Adrenal gland (tissue), 9 donors: ENCODE measurements at regions not wholly inside any gene's neighbourhood (a gene's known extent, or its start where the extent isn't known, plus 50 kb on each side); places are given as distances from the start of the nearest gene placed in this dataset.

Source experiments
- DNase-seq, 7 donors: peaks; one replicate each; pipeline ENCODE4 v3.0.0-alpha.2; 2019 to 2020
- H3K27ac ChIP-seq, 5 donors: fragments of 200-600 bp; sonication (generic) in 4 of 5; 1 replicate in 3 of 5; 2 replicates in 2 of 5; pipeline versions ENCODE4 v1.5.1 to v1.8.0; 2016 to 2020; ENCODE audit warnings: mild to moderate bottlenecking in 1 of 5
- H3K27me3 ChIP-seq: fragments of 200-600 bp; 2 replicates; pipeline ENCODE4 v1.8.0; 2021
- H3K36me3 ChIP-seq, 2 donors: fragments of 200-600 bp; replicated peaks in 1 of 2; 1 replicate in 1 of 2; 2 replicates in 1 of 2; pipeline versions ENCODE4 v1.5.1 to v1.8.0; 2018 to 2022
- H3K4me1 ChIP-seq, 2 donors: fragments of 200-600 bp; replicated peaks in 1 of 2; 1 replicate in 1 of 2; 2 replicates in 1 of 2; pipeline versions ENCODE4 v1.5.1 to v1.8.0; 2018 to 2021
- H3K4me3 ChIP-seq, 4 donors: fragments of 200-600 bp; sonication (generic) in 3 of 4; one replicate each; pipeline ENCODE4 v1.5.1; 2016 to 2018
- H3K9me3 ChIP-seq, 3 donors: fragments of 200-600 bp; sonication (generic) in 1 of 3; replicated peaks in 1 of 3; 1 replicate in 2 of 3; 2 replicates in 1 of 3; pipeline versions ENCODE4 v1.5.1 to v1.8.0; 2016 to 2021
- POLR2A ChIP-seq, 2 donors: fragments of 450-650 bp; IDR thresholded peaks; one replicate each; pipeline ENCODE4 v1.6.1; 2017; ENCODE audit warnings: antibody characterized with exemption in 2 of 2, mild to moderate bottlenecking in 2 of 2, moderate library complexity in 1 of 2
- WGBS, 4 donors: extraction: QIAGEN DNeasy Blood & Tissue Kit in 2 of 4; methylation state at CpG; one replicate each; pipeline versions ENCODE4 v1.1.5 to v1.1.7; 2013 to 2017; 5-methylcytosine and 5-hydroxymethylcytosine counted together
- intact Hi-C, 2 donors: fragments of 100-400 bp; cut with DNase I; formaldehyde crosslinking; loops; one replicate each; pipeline versions ENCODE4 v1.14.1 to v1.15.0; 2022 to 2023
- TF ChIP-seq, protein P1 (sequence below), 6 experiments: fragments of 450-650 bp in 4 of 6; fragments of 200-600 bp in 2 of 6; sonication (generic) in 1 of 6; IDR thresholded peaks; 1 replicate in 5 of 6; 2 replicates in 1 of 6; pipeline versions ENCODE4 v1.5.1 to v1.8.0; 2016 to 2021; ENCODE audit warnings: antibody characterized with exemption in 6 of 6, mild to moderate bottlenecking in 2 of 6, moderate library complexity in 1 of 6
- donor health status: healthy with polysubstance abuse.
- donor health status: Bipolar disorder and iron deficiency.
- donor health status: DM: yes; HTN: yes; CAD: no.
- donor health status: DM: no; HTN: no; CAD: no.
- donor health status: DM: no; HTN: no; CAD: no.

DNA sequence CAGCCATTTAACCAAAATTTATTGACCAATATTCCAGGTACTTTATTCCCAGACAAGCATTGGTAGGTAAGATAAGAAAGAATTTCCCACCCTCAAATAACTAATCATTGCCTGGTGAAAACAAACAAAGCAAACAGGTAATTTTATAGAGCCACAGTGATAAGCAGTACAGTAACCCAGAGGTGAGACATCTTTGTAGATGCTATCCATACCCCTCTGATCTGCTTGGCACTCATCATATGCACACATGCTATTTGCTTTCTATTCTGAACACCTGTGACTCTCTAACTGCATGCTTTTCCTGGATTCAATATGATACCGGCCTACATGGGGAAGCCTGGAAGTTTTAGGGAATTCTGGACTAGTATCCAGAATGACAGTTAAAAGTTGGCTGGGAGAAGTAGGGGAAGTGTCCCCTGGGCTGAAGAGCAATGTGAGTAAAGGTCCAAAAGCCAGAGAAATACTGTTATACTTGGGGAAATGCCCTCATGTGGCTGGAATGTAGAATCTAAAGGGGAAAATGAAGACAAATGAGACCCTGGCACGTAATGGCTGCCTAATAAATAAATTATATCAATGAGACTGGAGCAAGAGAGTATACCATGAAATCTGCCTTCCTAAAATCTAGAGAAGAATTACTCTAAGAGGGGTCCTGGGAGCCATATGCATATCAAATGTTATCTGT, 243.8 kb upstream of the ADAMTSL1 start:
- intact Hi-C loops, result no loop called here
- Histone ChIP-seq H3K27ac (no peak overlapping the region), H3K4me1 (no peaks in the 10 kb centered on the region), H3K27me3 (peaks cover 7% of the 10 kb centered on the region), H3K9me3 (no peaks in the 10 kb centered on the region), H3K4me3 (no peak overlapping the region), H3K36me3 (no peaks in the 10 kb centered on the region)
- DNase-seq, result no peak
- no peak for TF ChIP-seq POLR2A (IDR thresholded peaks at IDR 0.05)
- TF ChIP-seq, protein P1, sequence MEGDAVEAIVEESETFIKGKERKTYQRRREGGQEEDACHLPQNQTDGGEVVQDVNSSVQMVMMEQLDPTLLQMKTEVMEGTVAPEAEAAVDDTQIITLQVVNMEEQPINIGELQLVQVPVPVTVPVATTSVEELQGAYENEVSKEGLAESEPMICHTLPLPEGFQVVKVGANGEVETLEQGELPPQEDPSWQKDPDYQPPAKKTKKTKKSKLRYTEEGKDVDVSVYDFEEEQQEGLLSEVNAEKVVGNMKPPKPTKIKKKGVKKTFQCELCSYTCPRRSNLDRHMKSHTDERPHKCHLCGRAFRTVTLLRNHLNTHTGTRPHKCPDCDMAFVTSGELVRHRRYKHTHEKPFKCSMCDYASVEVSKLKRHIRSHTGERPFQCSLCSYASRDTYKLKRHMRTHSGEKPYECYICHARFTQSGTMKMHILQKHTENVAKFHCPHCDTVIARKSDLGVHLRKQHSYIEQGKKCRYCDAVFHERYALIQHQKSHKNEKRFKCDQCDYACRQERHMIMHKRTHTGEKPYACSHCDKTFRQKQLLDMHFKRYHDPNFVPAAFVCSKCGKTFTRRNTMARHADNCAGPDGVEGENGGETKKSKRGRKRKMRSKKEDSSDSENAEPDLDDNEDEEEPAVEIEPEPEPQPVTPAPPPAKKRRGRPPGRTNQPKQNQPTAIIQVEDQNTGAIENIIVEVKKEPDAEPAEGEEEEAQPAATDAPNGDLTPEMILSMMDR (IDR thresholded peaks at IDR 0.05), result no peak
- WGBS, 4 donors, result 72 to 86% (median 77%) methylated on average over 2 of the region's 2 CpGs

DNA sequence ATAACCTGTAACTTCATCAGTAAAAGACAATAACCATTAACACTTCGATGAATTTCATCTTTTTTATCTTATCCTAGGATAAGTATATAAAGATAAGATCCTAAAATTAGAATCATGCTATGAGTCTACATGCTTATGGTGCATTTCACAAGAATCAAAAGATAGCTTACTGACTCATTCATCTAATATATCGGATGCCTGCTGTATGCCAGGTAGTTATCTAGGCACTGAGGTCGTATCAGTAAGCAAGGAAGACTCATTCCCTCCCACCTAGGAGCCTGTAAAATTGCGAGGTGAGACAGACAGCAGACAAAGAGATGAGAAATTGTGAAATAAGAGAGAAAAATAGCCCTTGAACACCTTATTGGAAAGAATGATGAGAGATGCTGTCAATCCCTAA, 240.6 kb upstream of the ADAMTSL1 start:
- Histone ChIP-seq H3K27ac (no peak overlapping the region), H3K36me3 (no peaks in the 10 kb centered on the region), H3K4me3 (no peak overlapping the region), H3K4me1 (no peaks in the 10 kb centered on the region), H3K9me3 (no peaks in the 10 kb centered on the region), H3K27me3 (peaks cover 7% of the 10 kb centered on the region)
- no peak for TF ChIP-seq POLR2A (IDR thresholded peaks at IDR 0.05)
- TF ChIP-seq, protein P1 (IDR thresholded peaks at IDR 0.05), result no peak
- WGBS, 4 donors, result 39 to 71% (median 58%) methylated on average over 4 of the region's 4 CpGs
- DNase-seq, result no peak
- intact Hi-C loops, result no loop called here

DNA sequence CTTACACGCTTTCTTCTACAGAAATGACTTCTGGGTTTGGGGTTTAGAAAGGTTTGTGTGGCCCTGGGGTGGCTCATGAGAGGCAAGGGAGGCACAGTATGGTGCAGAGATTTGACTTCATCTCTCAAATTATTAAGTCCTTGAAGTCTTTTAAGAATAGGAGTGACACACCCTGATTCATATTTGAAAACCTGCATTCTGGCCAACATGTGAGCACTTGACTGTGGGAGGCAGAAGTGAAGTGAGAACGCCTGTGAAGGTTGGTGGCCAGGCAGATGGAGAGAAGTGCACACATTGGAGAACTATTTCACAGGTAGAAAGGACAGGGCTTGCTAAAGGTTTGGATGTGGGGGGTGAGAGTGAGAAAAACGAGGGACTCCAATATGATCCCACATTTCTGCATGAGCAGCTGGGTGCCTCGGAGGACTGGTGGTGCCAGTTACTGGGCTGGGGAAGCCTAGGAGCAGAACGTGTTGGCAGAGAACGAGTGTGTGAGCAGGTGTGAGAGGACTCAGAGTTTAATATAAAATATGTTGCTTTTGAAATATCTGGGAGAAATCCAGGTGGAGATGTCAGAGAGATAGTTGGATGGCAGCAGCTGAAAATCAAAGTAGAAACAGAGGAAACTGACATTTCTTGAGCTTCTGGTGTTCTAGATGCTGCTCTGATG, 240.0 kb upstream of the ADAMTSL1 start:
- no peaks in the 10 kb centered on the region for H3K36me3 ChIP-seq
- no peak overlapping the region for H3K4me3 ChIP-seq
- TF ChIP-seq POLR2A (IDR thresholded peaks at IDR 0.05), result no peak
- TF ChIP-seq, protein P1 (IDR thresholded peaks at IDR 0.05), result no peak
- peaks cover 7% of the 10 kb centered on the region for H3K27me3 ChIP-seq
- no peak for DNase-seq
- WGBS, 4 donors, result 72 to 82% (median 77%) methylated on average over 6 of the region's 6 CpGs
- no peaks in the 10 kb centered on the region for H3K9me3 ChIP-seq
- H3K27ac ChIP-seq, result no peak overlapping the region
- H3K4me1 ChIP-seq, result no peaks in the 10 kb centered on the region
- intact Hi-C loops, result no loop called here

DNA sequence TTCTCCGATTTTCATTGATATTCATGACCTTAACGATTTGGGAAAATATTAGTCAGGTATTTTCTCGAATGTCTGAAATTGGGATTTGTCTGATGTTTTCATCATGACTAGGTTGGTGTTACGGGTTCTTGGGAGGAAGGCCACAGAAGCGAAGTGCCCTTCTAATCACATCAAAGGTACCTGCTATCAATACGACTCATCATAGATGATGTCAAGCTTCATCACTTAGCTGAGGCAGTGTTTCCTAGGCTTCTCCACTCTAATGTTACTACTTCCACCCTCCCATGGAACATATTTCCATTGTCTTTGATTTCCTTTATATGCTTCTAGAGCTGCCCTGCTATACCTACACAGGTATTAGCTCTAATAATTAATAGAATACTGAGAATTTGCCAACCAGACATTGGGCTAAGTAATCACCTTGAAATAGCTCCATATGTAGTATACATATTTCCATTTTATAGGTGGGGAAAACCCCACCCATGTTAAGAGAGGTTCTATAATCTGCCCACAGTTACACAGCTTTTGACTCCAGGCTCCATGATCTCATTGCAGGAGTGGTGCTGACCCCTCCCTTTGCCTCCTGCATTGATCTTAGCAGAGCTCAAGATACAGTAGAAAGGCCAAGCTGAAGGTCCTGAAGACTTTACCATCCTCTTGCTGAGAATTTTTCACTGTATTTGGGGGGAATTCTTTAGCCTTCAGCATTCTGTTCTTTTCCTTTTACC, 238.6 kb upstream of the ADAMTSL1 start:
- DNase-seq, result no peak
- Histone ChIP-seq H3K27ac (no peak overlapping the region), H3K4me3 (no peak overlapping the region), H3K9me3 (no peaks in the 10 kb centered on the region), H3K27me3 (peaks cover 7% of the 10 kb centered on the region), H3K4me1 (no peaks in the 10 kb centered on the region), H3K36me3 (no peaks in the 10 kb centered on the region)
- intact Hi-C loops, result no loop called here
- 76 to 91% (median 81%) methylated on average over 6 of the region's 6 CpGs for WGBS, 4 donors
- TF ChIP-seq, protein P1 (IDR thresholded peaks at IDR 0.05), result no peak
- TF ChIP-seq POLR2A (IDR thresholded peaks at IDR 0.05), result no peak
